Activated CD8-positive, alpha-beta T cell treated with anti-CD3 and anti-CD28 coated beads for 36 hours (primary cell): ENCODE measurements at regions not wholly inside any gene's neighbourhood (a gene's known extent, or its start where the extent isn't known, plus 50 kb on each side); places are given as distances from the start of the nearest gene placed in this dataset.

Experiments
- ATAC-seq: fragments of 200-7000 bp; cut with Tn5 transposase; one replicate; pipeline ENCODE4 v1.10.0; 2021; ENCODE audit warnings: mild to moderate bottlenecking, moderate library complexity
- CTCF ChIA-PET: fragments of 350-600 bp; sonication (Branson Sonifier 250); formaldehyde crosslinking; loops from one replicate; lab custom pipeline; 2021; ENCODE audit warnings: antibody characterized with exemption; lab: Charles Lee
- POLR2A ChIA-PET: fragments of 350-600 bp; sonication (Branson Sonifier 250); formaldehyde crosslinking; loops from one replicate; lab custom pipeline; 2021; ENCODE audit warnings: antibody characterized with exemption; lab: Charles Lee
- DNase-seq: peaks from one replicate; pipeline ENCODE4 v3.0.0-alpha.2; 2020
- H3K27ac Mint-ChIP-seq: one replicate; pipeline ENCODE4 v1.8.0; 2021; ENCODE audit warnings: mild to moderate bottlenecking, mixed read lengths
- H3K27me3 Mint-ChIP-seq: one replicate; pipeline ENCODE4 v1.8.0; 2021; ENCODE audit warnings: mixed read lengths
- H3K36me3 Mint-ChIP-seq: one replicate; pipeline ENCODE4 v1.8.0; 2021; ENCODE audit warnings: low read depth, mixed read lengths
- H3K4me1 Mint-ChIP-seq: one replicate; pipeline ENCODE4 v1.8.0; 2021; ENCODE audit warnings: low read depth, mixed read lengths
- H3K4me3 Mint-ChIP-seq: one replicate; pipeline ENCODE4 v1.8.0; 2021; ENCODE audit warnings: mild to moderate bottlenecking, moderate library complexity, mixed read lengths
- H3K9me3 Mint-ChIP-seq: one replicate; pipeline ENCODE4 v1.8.0; 2021; ENCODE audit warnings: mixed read lengths
- CTCF ChIP-seq: fragments of 200-600 bp; IDR thresholded peaks from one replicate; pipeline ENCODE4 v1.8.0; 2022; ENCODE audit warnings: antibody characterized with exemption, mild to moderate bottlenecking
- intact Hi-C: fragments of 100-400 bp; cut with micrococcal nuclease; formaldehyde crosslinking; loops from one replicate; pipeline ENCODE4 v1.10.0; 2022

GRCh38 chr2:2744958-2745715 is 414.1 kb upstream of the MYT1L start:
- Mint-ChIP-seq H3K9me3 (peaks cover 2% of the 10 kb centered on the region), H3K36me3 (no peaks in the 10 kb centered on the region), H3K27ac (no peak overlapping the region), H3K27me3 (peaks cover 3% of the 10 kb centered on the region), H3K4me1 (no peaks in the 10 kb centered on the region), H3K4me3 (no peak overlapping the region)
- intact Hi-C loops: no loop called here
- ChIA-PET CTCF (no interaction called here), POLR2A (no interaction called here)
- no peak for TF ChIP-seq CTCF
- no peak for ATAC-seq
- no peak for DNase-seq

GRCh38 chr2:2744107-2744506 is 413.0 kb upstream of the MYT1L start:
- Mint-ChIP-seq H3K4me3 (no peak overlapping the region), H3K9me3 (no peaks in the 10 kb centered on the region), H3K27ac (no peak overlapping the region), H3K36me3 (no peaks in the 10 kb centered on the region), H3K27me3 (peaks cover 3% of the 10 kb centered on the region), H3K4me1 (no peaks in the 10 kb centered on the region)
- intact Hi-C loops: no loop called here
- DNase-seq (no peak), ATAC-seq (no peak)
- no peak for TF ChIP-seq CTCF
- ChIA-PET CTCF (no interaction called here), POLR2A (no interaction called here)

GRCh38 chr2:2743164-2743571 is 412.1 kb upstream of the MYT1L start:
- CTCF ChIA-PET: no interaction called here
- Mint-ChIP-seq H3K9me3 (no peaks in the 10 kb centered on the region), H3K36me3 (no peaks in the 10 kb centered on the region), H3K27ac (no peak overlapping the region), H3K4me3 (no peak overlapping the region), H3K4me1 (no peaks in the 10 kb centered on the region), H3K27me3 (peaks cover 3% of the 10 kb centered on the region)
- intact Hi-C loops: no loop called here
- ATAC-seq: no peak
- POLR2A ChIA-PET: no interaction called here
- no peak for DNase-seq
- no peak for TF ChIP-seq CTCF

- TF ChIP-seq CTCF: no peak
- ATAC-seq (no peak), DNase-seq (no peak)
- Mint-ChIP-seq H3K4me1 (no peaks in the 10 kb centered on the region), H3K27me3 (peaks cover 3% of the 10 kb centered on the region), H3K36me3 (no peaks in the 10 kb centered on the region), H3K4me3 (no peak overlapping the region), H3K9me3 (no peaks in the 10 kb centered on the region), H3K27ac (no peak overlapping the region)
- ChIA-PET CTCF (no interaction called here), POLR2A (no interaction called here)
- intact Hi-C loops: no loop called here
These were observed 411.7 kb upstream of the MYT1L start for GRCh38 chr2:2742726-2743125.

- Mint-ChIP-seq H3K4me3 (no peak overlapping the region), H3K4me1 (no peaks in the 10 kb centered on the region), H3K9me3 (no peaks in the 10 kb centered on the region), H3K27me3 (peaks cover 3% of the 10 kb centered on the region), H3K27ac (no peak overlapping the region), H3K36me3 (no peaks in the 10 kb centered on the region)
- CTCF ChIA-PET: no interaction called here
- DNase-seq: no peak
- no peak for TF ChIP-seq CTCF
- intact Hi-C loops: no loop called here
- ATAC-seq: no peak
- POLR2A ChIA-PET: no interaction called here
These were observed 409.2 kb upstream of the MYT1L start for GRCh38 chr2:2740238-2740775.
